Effector CD8-positive, alpha-beta T cell (primary cell): ENCODE measurements at regions not wholly inside any gene's neighbourhood (a gene's known extent, or its start where the extent isn't known, plus 50 kb on each side); places are given as distances from the start of the nearest gene placed in this dataset.
A peak's percentile ranks its signal among the peaks of the same experiment; 100 is the strongest.
"Not testable (repeated sequence)": the region's sequence is repeated elsewhere in the genome, so short reads cannot be mapped to it uniquely, and the experiment has no call there.

Experiments used
- DNase-seq: peaks from one replicate; lab custom pipeline; 2025; lab: John Stamatoyannopoulos, UW

DNA sequence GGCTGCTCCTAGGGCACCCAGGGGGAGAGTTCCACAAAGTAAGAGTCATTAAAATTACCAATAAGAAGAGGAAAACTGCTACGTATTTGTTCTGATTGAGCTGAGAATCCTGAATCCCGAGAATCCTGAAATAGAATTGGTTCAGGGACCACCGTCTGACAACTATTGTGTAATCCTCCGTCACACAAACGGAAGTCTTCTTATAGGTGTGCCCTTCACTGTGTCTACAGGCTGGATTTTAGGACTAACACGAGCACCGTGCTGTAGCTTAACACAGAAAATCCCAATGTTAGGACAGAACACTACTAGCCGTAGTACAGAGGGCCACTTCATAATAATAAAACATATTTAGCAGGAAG, 50.6 kb upstream of the RNF182 start:
- no peak for DNase-seq

DNA sequence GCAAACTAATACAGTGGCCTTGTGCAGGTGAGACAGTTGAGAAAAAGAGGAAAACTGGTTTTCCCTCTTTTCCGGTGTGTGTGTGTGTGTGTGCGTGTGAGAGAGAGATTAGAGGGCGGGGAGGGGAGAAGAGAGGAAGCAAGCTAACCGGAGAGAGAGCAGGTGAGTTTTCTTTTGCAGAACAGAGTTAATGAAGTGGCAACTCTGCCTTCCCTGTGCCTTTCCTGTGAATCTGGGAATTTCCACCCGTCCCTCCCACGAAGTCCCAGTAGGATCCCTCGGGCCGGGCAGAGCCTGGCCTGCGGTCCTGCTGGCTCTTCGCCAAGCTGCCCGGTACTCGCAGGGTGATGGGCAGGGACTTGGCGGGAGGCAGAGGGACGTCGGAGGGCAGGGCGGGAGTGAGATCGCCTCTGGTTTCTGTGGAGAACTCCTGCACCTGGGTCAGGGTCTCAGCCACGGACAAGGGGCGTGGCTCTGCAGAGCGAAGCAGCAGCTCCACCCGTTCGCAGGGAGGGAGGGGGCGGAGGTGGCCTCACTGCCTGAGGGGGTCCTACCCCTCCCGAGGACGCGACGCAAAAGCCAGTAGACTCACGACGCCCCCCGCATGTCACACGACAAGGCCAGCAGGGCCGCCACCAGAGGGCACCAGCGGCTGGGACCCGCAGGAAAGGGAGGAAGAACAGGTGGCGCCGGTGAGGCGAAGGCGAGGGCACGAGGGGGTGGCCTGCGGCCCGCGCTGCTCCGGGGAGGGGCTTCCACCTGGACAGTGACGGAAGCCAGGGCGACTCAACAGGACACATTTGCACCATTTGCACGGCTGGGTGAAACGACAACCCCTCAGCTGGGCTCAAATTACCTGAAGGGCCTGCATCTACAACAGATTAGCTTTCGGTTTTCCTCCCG, 51.2 kb upstream of the RNF182 start:
- peak; percentile 66 for DNase-seq

DNA sequence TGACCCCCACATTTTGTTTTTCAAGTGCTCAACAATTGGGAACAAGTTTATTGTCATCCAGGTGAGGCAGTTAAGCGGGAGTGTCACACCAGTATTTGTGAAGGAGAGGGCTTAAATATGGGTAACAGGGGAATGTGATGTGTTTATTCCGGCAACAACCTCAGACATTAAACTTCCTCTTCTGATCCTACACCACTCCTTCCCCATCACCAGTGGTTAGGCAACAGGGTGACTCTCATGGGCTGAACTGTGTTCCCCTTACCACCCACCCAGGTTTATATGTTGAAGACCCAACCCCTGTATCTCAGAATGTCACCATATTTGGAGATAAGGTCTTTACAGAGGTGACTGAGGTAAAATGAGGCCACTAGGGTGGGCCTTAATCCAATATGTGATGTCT, 52.1 kb upstream of the RNF182 start:
- DNase-seq = no peak

DNA sequence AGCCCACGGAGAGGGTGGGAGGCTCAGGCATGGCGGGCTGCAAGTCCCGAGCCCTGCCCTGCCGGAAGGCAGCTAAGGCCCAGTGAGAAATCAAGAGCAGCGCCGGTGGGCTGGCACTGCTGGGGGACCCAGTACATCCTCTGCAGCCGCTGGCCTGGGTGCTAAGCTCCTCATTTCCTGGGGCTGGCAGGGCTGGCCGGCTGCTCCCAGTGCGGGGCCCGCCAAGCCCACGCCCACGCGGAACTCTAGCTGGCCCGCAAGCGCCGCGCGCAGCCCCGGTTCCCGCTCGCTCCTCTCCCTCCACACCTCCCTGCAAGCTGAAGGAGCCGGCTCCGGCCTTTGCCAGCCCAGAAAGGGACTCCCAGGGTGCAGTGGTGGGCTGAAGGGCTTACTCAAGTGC, 52.7 kb upstream of the RNF182 start:
- DNase-seq = not testable (repeated sequence)

DNA sequence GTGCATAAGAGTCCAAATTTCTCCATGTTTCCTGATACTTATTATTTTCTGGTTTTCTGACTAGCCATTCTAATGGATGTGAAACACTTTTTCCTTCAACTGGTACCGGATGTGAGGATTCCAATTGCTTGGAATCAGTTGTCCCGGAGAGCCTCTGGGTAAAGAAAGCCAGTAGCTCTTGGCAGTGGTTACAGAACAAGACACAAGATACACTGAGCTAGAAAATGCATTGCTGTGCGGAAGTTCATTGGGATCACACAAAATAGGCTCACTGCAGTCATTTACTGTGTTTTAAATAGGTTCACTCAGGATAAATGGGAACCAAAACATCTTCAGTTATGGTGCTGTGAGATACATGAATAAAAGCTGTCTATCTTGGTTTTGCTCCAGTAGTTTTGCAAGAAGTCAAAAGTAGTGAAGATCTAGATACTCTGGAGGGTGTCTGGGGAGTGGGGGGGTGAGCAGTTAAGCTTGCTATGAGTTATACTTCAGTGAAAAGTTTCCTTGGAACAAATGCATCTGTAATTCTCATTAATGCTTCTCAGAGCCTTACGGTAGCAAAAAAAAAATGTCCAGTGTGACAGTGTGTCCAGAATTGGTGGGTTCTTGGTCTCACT, 54.4 kb upstream of the RNF182 start:
- DNase-seq = no peak

DNA sequence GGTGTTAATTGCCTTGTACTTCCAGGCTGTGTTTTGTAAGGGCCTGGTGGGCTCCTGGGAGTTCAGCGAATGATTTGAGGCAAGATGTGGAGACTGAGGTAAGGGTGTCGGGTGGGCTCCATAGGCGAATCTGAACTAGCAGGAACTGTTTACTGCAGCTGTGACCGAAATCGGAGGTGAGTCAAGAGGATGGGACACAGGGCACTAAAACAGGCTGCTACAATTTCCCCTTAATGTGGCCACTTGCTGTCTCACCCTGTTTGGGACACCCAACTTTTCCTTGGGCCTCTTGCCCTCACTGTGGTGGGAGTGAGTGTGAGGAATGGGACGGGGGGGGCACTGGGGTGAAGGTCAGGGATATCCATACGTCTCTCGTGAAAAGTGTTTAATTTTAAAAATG, 53.9 kb upstream of the MCUR1 start:
- no peak for DNase-seq

DNA sequence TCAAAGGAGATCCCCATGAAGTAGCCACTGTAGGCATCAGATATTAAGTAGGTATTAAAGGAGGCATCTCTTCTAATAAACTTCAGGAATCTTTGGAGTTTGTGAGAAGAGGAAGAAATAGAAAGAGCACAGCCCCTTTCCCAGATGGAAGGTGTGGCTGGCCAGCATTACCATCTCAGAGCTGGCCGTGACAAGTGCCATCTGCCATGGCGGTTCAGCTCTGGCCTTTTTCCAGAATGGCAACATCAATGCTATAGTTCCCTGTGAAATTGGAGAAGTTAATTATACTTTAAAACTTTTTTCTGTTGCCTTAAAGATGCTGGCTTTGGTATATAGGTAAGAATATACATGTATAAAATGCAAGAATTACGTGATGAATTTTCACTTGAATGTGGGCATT, 51.9 kb upstream of the MCUR1 start:
- no peak for DNase-seq

DNA sequence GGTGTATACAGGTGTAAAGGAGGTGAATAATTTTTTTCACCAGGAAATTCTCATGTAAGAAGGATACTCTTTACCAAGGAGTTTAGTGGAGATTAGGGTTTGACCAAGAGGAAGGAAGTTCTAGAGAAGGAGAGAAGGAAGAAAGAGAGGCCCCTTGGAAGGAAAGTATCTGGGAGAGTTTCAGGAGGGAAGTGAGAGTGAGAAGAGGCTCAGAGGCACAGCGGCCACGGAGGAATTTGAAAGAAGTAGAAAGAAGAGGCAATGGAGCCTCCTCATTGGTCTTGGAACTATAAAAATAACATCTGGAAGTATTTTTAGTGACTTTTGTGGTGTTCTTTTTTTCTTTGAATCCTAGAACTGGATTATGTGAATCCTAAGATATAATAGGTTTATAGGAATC, 50.8 kb upstream of the MCUR1 start:
- no peak for DNase-seq

DNA sequence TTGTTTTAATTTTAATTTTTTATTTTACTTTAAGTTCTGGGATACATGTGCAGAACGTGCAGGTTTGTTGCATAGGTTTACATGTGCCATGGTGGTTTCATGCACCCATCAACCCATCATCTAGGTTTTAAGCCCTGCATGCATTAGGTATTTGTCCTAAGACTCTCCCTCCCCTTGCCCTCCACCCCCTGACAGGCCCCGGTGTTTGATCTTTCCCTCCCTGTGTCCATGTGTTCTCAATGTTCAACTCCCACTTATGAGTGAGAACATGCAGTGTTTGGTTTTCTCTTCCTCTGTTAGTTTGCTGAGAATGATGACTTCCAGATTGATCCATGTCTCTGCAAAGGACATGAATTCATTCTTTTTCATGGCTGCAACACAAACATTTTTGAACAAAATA, 50.3 kb upstream of the MCUR1 start:
- DNase-seq = not testable (repeated sequence)
